Adipocyte (in vitro differentiated cells): ENCODE measurements at regions not wholly inside any gene's neighbourhood (a gene's known extent, or its start where the extent isn't known, plus 50 kb on each side); places are given as distances from the start of the nearest gene placed in this dataset.

Experiments
- DNase-seq: peaks from one replicate; pipeline ENCODE4 v3.0.0-alpha.2; 2015; ENCODE audit warnings: low read depth
- H3K27me3 ChIP-seq: replicated peaks from 2 replicates; pipeline ENCODE4 v1.7.0; 2013; ENCODE audit warnings: mild to moderate bottlenecking, low read length, moderate library complexity; ENCODE audit not compliant: control insufficient read depth, insufficient read depth
- H3K36me3 ChIP-seq: 2 replicates; pipeline ENCODE4 v1.7.0; 2013; ENCODE audit warnings: low read length, mild to moderate bottlenecking, moderate library complexity; ENCODE audit not compliant: control insufficient read depth, insufficient read depth, severe bottlenecking
- H3K4me1 ChIP-seq: 2 replicates; pipeline ENCODE4 v1.7.0; 2013; ENCODE audit warnings: mild to moderate bottlenecking, low read length, moderate library complexity; ENCODE audit not compliant: control insufficient read depth, insufficient read depth
- H3K4me3 ChIP-seq: 2 replicates; pipeline ENCODE4 v1.7.0; 2013; ENCODE audit warnings: mild to moderate bottlenecking, low read length, moderate library complexity
- H3K9ac ChIP-seq: 2 replicates; pipeline ENCODE4 v1.7.0; 2013; ENCODE audit warnings: mild to moderate bottlenecking, low read length, moderate library complexity
- H3K9me3 ChIP-seq: 2 replicates; pipeline ENCODE4 v1.7.0; 2013; ENCODE audit warnings: mild to moderate bottlenecking, low read length, moderate library complexity; ENCODE audit not compliant: control insufficient read depth

DNA sequence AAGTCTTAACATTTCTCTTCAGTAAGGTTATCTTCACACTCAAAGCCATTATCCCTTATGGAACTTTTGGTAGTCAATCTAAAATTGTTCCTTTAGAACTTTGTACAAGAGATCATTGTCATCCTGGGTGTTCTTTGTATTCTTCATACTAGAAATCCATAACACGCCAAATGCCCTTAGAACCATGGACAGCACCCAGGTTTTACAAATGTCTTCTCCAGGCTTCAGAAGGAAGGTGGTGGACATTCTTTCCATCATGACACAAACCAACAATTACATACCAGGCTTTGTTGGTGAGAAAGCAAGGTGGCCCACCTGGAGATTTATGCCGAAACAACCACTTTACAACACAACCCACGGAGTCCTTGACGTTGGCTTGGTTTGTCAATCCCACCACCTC lies 365.6 kb upstream of the TBX3 start:
- Histone ChIP-seq H3K9ac (no peak overlapping the region), H3K9me3 (peaks cover 8% of the 10 kb centered on the region), H3K4me1 (peaks cover 5% of the 10 kb centered on the region), H3K27me3 (no peaks in the 10 kb centered on the region), H3K4me3 (no peak overlapping the region), H3K36me3 (no peaks in the 10 kb centered on the region)
- peak; percentile 5 for DNase-seq

DNA sequence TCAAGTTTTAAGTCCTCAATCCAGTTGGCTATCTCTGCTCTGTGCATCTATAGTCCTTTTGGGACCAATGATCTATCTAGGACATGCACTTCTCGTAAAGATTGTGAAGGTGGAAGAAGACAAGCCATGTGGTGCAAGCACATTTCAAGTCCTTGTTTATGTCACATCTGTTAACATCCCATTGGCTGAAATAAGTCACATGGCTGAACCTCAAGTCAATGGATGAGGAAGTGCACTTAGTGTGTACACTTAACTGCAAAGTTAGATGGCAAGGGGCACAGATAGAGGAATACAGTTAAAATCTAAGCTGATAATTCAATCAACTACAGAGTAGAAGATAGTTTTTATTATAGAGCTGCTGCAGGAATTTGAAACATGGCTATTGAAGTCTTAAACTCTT lies 362.8 kb upstream of the TBX3 start:
- Histone ChIP-seq H3K36me3 (no peaks in the 10 kb centered on the region), H3K9ac (no peak overlapping the region), H3K27me3 (no peaks in the 10 kb centered on the region), H3K4me3 (no peak overlapping the region), H3K4me1 (no peaks in the 10 kb centered on the region), H3K9me3 (peaks cover under 1% of the 10 kb centered on the region)
- no peak for DNase-seq

DNA sequence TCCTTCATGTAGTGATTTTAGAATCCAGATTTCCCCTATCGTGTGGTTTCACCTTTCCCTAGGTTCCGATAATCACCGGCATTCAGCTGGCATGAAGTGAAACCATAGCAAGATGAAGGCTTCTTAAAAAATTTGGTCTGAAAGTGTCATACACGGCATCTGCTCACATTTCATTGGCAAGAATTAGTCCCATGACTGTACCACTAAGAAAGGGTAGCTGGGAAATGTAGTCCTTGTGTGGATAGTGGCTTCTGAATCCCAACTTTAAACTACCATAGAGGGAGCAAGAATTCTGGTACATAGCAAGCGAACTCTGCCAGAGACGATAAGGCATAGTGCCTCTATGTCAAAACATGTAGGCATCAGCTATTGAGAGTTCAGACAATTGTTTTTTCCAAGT lies 360.1 kb upstream of the TBX3 start:
- Histone ChIP-seq H3K9me3 (peaks cover 4% of the 10 kb centered on the region), H3K36me3 (no peaks in the 10 kb centered on the region), H3K9ac (no peak overlapping the region), H3K27me3 (no peaks in the 10 kb centered on the region), H3K4me3 (no peak overlapping the region), H3K4me1 (no peaks in the 10 kb centered on the region)
- no peak for DNase-seq

DNA sequence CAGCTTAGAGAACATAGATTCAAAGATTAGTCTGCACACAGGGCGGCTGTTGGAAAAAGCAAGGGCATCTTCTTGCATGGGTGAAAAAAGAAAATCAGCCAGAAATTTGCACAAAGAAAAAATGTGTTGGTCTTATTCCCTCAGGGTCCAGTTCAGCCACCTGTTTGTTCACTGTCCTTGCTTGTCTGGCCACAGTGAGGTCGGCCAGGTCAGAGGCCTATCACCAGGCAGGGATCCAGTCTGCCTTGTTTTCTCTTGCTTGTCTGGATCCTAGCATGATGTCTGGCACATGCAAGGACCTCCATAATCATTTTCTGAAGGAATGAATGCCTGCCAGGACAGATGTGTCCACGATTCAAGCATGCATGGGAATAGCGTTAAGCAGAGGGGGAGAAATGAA lies 359.1 kb upstream of the TBX3 start:
- no peaks in the 10 kb centered on the region for H3K36me3 ChIP-seq
- H3K9me3 ChIP-seq = peaks cover 4% of the 10 kb centered on the region
- H3K9ac ChIP-seq = no peak overlapping the region
- no peaks in the 10 kb centered on the region for H3K4me1 ChIP-seq
- DNase-seq = no peak
- H3K4me3 ChIP-seq = no peak overlapping the region
- no peaks in the 10 kb centered on the region for H3K27me3 ChIP-seq

DNA sequence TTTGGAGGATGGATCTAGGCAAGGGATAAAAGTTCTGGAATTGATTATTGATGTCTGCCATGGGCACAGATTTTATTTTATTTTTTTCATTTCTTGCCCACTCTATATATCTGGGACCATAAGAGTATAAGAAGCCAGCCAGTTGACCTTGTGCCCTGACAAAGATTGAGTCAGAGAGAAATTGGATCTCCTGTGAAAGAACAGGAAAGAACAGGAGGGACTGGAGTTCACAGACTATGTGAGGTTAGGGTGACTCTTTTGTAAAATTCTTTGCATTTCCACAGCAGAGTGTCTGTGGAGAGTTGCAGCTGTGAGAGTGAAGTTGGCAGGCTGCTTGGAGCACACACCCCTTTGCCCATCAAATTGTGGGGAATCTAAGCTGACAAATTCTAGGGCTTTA lies 358.4 kb upstream of the TBX3 start:
- Histone ChIP-seq H3K9me3 (peaks cover 4% of the 10 kb centered on the region), H3K9ac (no peak overlapping the region), H3K4me1 (no peaks in the 10 kb centered on the region), H3K4me3 (no peak overlapping the region), H3K36me3 (no peaks in the 10 kb centered on the region), H3K27me3 (no peaks in the 10 kb centered on the region)
- no peak for DNase-seq

DNA sequence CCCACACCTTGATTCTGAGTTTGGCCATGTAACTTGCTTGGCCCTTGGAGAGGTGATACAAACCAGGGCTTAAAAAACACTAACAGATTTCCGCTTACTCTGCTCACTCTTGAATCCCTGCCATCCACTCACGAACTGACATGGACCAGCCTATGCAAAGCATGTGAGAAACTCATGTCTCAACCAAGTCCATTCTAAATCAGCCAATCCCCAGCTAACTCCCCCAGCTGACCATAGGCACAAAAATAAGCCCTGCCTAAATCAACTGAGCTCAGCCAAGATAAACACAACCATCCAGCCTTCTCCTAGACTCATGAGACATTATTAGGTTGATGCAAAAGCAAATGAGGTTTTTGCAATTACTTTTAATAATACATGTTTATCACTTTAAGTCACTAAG lies 353.9 kb upstream of the TBX3 start:
- H3K9me3 ChIP-seq = peaks cover 4% of the 10 kb centered on the region
- no peaks in the 10 kb centered on the region for H3K36me3 ChIP-seq
- no peaks in the 10 kb centered on the region for H3K27me3 ChIP-seq
- no peak overlapping the region for H3K4me3 ChIP-seq
- H3K9ac ChIP-seq = no peak overlapping the region
- DNase-seq = no peak
- H3K4me1 ChIP-seq = no peaks in the 10 kb centered on the region

DNA sequence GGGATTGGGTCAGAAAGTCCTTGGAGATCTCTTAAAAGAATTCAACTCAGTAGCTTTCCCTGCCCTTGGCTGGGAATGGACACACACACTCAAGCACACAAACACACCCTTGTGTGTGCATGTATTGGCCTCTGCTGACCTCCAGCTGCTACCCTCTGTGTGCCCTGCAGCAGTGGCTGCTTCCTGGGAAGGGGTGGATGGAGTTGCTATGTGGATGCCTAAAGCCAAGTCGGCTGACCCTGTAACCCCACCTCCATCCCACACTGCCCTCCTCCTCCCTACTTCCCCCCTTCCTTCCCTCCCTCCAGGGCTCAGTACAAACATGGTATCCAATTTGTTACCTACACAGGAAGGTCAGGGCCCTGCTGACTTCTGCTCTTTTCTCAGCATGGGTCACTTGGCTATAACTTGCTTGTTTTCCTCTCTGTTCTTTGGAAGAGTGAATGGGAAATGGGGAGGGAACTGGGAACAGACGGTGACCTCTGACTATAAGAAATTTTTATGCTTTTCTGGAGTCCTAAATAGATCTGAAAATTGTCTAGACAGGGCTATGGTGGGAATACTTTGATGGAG lies 351.6 kb upstream of the TBX3 start:
- Histone ChIP-seq H3K9ac (no peak overlapping the region), H3K36me3 (no peaks in the 10 kb centered on the region), H3K4me3 (no peak overlapping the region), H3K27me3 (no peaks in the 10 kb centered on the region), H3K9me3 (no peaks in the 10 kb centered on the region), H3K4me1 (no peaks in the 10 kb centered on the region)
- DNase-seq = no peak

DNA sequence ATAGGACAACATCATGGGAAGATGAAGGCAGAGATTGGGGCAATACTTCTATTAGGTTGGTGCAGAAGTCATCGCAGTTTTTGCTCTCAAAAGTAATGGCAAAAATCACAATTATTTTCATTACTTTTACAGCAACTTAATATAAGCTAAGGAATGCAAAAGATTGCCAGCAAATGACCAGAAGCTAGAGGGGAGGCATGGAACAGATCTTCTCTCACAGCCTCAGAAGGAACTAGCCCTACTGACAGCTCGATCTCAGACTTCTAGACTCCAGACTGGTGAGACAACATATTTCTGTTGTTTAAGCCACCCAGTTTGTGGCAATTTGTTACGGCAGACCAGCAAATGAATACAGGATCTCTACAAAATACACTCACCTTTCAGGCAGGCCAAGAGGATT lies 348.5 kb upstream of the TBX3 start:
- Histone ChIP-seq H3K36me3 (no peaks in the 10 kb centered on the region), H3K27me3 (no peaks in the 10 kb centered on the region), H3K4me3 (no peak overlapping the region), H3K4me1 (no peaks in the 10 kb centered on the region), H3K9me3 (no peaks in the 10 kb centered on the region), H3K9ac (no peak overlapping the region)
- DNase-seq = no peak

DNA sequence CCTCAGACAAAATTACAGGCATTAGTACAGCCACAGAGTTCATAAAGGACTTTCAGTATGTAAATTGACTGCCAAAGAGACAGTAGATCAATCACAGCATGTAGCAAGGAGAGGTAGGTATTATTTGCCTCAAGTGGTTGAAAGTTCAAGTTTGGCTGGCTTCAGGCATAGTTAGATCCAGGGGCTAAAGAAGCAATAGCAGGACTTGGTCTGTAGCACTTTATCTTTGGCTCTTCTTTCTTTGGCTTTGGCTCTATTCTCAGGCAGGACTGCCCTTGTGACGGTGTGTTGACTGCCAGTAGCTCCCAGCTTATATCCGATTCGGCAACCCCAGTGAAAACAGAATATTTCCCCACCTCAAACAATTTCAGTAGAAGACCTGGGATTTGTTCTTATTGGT lies 346.0 kb upstream of the TBX3 start:
- Histone ChIP-seq H3K36me3 (no peaks in the 10 kb centered on the region), H3K27me3 (no peaks in the 10 kb centered on the region), H3K4me1 (no peaks in the 10 kb centered on the region), H3K4me3 (no peak overlapping the region), H3K9ac (no peak overlapping the region), H3K9me3 (no peaks in the 10 kb centered on the region)
- DNase-seq = no peak

DNA sequence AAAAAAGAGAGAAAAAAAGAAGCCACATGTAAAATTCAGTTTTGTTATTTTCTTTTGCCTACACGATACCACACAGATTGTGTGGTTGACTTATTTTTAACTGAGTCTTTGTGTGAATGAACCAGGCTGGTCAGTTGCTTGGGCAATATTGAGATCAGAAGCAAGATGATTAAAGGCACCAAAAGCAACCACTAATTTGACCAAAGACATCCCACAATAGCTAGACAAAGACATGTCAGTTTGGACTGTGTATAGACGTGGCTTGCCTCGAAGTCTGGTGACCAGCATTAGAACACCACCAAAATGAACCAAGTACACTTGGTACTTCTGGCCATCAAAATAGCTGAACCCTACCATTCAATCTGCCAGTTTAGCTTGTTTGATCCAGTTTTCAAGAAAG lies 340.6 kb upstream of the TBX3 start:
- no peak for DNase-seq
- Histone ChIP-seq H3K4me1 (peaks cover 6% of the 10 kb centered on the region), H3K36me3 (no peaks in the 10 kb centered on the region), H3K4me3 (no peak overlapping the region), H3K9me3 (peaks cover 13% of the 10 kb centered on the region), H3K27me3 (no peaks in the 10 kb centered on the region), H3K9ac (no peak overlapping the region)

DNA sequence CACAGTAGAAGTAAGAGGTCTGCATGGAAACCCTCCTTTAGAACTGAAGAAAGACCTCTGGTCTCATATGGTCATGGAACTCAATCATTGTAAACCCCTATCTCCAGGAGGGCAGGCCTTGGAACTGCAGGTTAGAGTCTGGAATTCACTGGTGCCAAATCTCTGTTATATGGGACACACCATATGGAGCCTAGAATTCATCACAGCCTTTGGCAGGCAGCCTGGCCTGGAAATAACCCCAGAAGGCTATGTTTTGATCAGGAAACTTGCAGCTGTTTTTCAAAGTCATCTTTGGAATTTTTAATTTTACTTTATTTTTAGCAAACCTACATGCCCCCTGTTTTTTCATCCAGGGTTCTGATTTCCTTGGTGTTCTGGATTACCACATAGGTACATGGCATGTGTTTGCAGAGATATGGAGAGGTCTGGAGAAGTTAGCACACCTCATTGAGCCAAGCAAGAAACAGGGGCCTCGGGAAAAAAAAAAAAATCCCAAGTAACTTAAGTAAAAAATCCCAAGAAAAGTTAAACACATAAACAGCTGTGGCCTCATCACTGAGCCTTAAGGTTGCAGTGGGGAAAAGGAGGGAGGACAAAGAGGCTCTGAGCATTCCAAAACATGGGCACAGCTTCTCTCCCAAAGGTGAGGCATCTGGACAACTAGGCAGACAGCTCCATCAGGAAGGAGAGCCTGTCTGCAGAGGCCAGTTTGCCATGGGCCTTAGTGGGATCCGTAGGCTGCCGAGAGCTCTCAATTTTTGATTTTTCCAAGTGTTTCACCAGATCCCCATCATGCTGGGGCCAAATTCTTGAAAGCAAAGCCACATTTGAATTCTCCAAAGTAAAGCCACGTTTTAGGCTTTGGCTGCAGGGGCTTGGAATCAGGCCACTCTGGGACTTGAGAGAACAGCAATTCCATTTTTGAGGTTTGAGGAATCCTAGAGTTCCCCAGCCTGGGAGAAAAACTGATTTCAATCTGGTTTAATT lies 339.6 kb upstream of the TBX3 start:
- H3K9ac ChIP-seq = no peak overlapping the region
- H3K9me3 ChIP-seq = peaks cover 13% of the 10 kb centered on the region
- H3K4me1 ChIP-seq = peaks cover 6% of the 10 kb centered on the region
- peak; percentile 64 for DNase-seq
- no peak overlapping the region for H3K4me3 ChIP-seq
- no peaks in the 10 kb centered on the region for H3K36me3 ChIP-seq
- H3K27me3 ChIP-seq = no peaks in the 10 kb centered on the region
